Skin of body (tissue), 2 donors: ENCODE measurements at regions not wholly inside any gene's neighbourhood (a gene's known extent, or its start where the extent isn't known, plus 50 kb on each side); places are given as distances from the start of the nearest gene placed in this dataset. TPM values are rescaled to one million over a fixed set of nuclear protein-coding genes. Genes with fewer than 3 reads are reported as not detected.

Source experiments
- DNase-seq: peaks from one replicate; lab custom pipeline; 2025; lab: John Stamatoyannopoulos, UW
- small RNA-seq: library from RNA; depleted of rRNA; stranded (forward); fragments of <200 nt; gene quantifications from one replicate; pipeline ENCODE3, GENCODE V24; 2014; ENCODE audit warnings: low replicate concordance

- no peak for DNase-seq
These were observed 74.6 kb upstream of the ZNF804A start for GRCh38 chr2:184523732-184524131.

GRCh38 chr2:184524551-184525382 lies 73.6 kb upstream of the ZNF804A start:
- DNase-seq = no peak

DNA sequence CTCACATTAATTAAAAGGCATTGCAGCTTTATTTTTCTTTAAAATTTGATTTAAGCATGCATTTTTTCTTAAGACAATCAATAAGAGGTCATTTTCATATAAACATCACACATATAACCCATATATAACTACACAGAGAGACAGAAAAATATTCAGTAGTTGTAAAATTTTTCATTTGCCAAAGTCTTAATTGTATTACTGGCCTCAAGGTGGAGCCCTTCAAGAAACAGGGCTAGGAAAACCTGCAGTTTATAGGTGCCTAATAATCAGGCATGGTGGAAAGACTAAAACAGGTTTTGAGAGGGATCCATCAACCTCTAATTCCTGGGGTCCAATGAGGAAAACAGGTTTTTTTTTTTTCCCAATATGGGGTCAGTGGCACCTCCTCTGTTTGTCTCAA lies 71.3 kb upstream of the ZNF804A start:
- no peak for DNase-seq

DNA sequence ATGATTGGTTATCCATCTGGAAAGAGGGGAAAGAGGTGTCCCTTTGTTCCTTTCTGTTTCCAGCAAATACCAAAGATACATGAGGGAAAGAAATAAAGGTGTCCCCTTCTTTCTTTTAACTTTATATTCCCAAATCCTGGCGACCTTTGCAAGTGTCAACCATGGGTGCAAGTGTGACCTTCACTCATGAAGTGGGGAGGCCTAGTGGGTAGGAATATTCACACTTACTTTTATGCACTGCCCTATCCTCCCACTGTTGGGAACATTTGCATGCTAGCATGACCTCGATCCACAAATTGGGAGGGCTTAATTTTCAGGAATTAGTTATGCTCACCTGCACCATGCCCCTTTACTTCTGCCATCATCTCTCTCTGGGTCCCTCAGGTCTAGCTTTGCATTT lies 70.2 kb upstream of the ZNF804A start:
- no peak for DNase-seq

- DNase-seq = no peak
These were observed 68.1 kb upstream of the ZNF804A start for GRCh38 chr2:184530239-184530638.

DNA sequence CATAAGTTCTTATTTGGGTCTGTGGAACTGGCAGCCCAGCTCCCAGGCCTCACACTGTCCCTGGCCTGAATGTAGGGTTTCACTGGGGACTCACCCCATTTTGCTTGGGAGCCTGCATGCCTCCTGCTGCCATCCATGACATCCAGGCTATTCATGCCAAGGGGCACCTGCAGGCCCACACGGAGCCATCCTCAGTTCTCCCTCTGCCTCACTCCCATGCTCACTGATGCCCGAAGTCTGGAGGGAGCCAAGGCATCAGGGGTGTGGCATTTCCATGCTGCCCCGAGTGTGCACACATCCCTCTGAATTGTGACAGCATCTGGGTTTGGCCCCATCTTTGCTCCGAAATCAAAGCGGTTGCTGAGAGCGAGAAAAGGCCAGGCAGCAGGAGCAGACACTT lies 67.4 kb upstream of the ZNF804A start:
- DNase-seq = no peak

DNA sequence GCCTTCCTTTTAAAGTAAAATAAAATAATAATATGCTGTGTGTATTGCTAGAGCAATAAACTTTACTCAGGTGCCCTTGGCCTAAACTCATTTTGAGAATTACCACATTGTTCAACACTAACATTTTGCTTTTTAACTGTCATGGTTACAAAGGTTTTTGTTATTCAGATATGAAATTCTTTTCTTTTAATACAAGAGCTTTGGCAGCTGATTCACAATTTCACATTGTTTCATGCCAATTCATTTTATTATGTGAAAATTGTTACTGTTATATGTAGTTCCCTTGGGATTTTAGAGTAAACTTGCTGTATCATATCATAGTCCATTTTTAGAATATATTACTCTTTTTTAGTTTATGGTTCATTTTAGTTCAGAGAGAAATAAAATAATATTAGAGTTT lies 65.8 kb upstream of the ZNF804A start:
- peak; percentile 15 for DNase-seq

GRCh38 chr2:184534986-184535385 lies 63.3 kb upstream of the ZNF804A start:
- no peak for DNase-seq

GRCh38 chr2:184540246-184540789 lies 58.0 kb upstream of the ZNF804A start:
- no peak for DNase-seq

GRCh38 chr2:184541591-184541990 lies 56.7 kb upstream of the ZNF804A start:
- DNase-seq = no peak

DNA sequence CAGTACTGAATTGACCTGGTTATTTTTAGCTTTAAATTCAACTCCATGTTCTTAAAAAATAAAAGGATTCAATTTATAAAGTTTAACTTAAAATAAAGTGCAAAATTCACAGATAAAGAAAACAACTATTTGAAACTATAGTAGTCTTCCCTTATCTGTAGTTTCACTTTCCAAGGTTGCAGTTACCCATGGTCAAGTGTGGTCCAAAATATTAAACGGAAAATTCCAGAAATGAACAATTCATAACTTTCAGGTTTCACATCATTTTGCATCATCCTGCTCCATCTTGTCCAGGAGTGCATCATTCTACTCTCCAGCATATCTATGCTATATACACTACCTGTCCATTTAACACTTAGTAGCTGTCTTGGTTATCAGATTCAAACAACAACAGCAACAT lies 54.5 kb upstream of the ZNF804A start:
- no peak for DNase-seq

Small RNA genes in the stretch of these regions (small RNA-seq; reads per million reads assigned to genes)
- gene MIR548AE1 = not detected
